Loucy (cell line): ENCODE measurements at regions not wholly inside any gene's neighbourhood (a gene's known extent, or its start where the extent isn't known, plus 50 kb on each side); places are given as distances from the start of the nearest gene placed in this dataset.

Experiments used
- H2AFZ ChIP-seq: fragments of 200-600 bp; sonication (generic); 2 replicates; pipeline ENCODE4 v1.6.0; 2016; ENCODE audit warnings: antibody characterized with exemption, mild to moderate bottlenecking, low read length, moderate library complexity
- H3F3A ChIP-seq: fragments of 200-600 bp; 2 replicates; pipeline ENCODE4 v1.6.0; 2016; ENCODE audit warnings: antibody characterized with exemption, low read depth, mild to moderate bottlenecking
- H3K27me3 ChIP-seq: fragments of 200-600 bp; sonication (generic); 2 replicates; pipeline ENCODE4 v1.6.1; 2014; ENCODE audit warnings: low read length, mild to moderate bottlenecking; ENCODE audit not compliant: insufficient read depth, poor library complexity, severe bottlenecking
- H3K36me3 ChIP-seq: fragments of 200-600 bp; sonication (generic); 2 replicates; pipeline ENCODE4 v1.6.1; 2016; ENCODE audit warnings: low read length; ENCODE audit not compliant: insufficient read depth
- H3K4me1 ChIP-seq: fragments of 200-600 bp; sonication (generic); 2 replicates; pipeline ENCODE4 v1.5.1; 2014; ENCODE audit warnings: low read length, mild to moderate bottlenecking; ENCODE audit not compliant: insufficient read depth, poor library complexity, severe bottlenecking
- H3K4me2 ChIP-seq: fragments of 200-600 bp; sonication (generic); 2 replicates; pipeline ENCODE4 v1.6.0; 2014; ENCODE audit warnings: antibody characterized with exemption, low read length, low read depth, mild to moderate bottlenecking; ENCODE audit not compliant: poor library complexity, severe bottlenecking
- H3K4me3 ChIP-seq: fragments of 200-600 bp; sonication (generic); 2 replicates; pipeline ENCODE4 v1.5.1; 2014; ENCODE audit warnings: low read length, mild to moderate bottlenecking, mixed read lengths; ENCODE audit not compliant: poor library complexity, severe bottlenecking
- H3K79me2 ChIP-seq: fragments of 200-600 bp; sonication (generic); 2 replicates; pipeline ENCODE4 v1.6.1; 2014; ENCODE audit warnings: low read length; ENCODE audit not compliant: insufficient read depth
- H3K9ac ChIP-seq: fragments of 200-600 bp; sonication (generic); 2 replicates; pipeline ENCODE4 v1.6.0; 2014; ENCODE audit warnings: mild to moderate bottlenecking, low read depth, low read length, moderate library complexity; ENCODE audit not compliant: poor library complexity, severe bottlenecking
- H3K9me2 ChIP-seq: fragments of 200-600 bp; sonication (generic); replicated peaks from 2 replicates; pipeline ENCODE4 v1.6.1; 2016; ENCODE audit warnings: low read depth, low read length, mixed read lengths
- H3K9me3 ChIP-seq: fragments of 200-600 bp; sonication (generic); 2 replicates; pipeline ENCODE4 v1.6.1; 2014; ENCODE audit warnings: mild to moderate bottlenecking, antibody characterized with exemption, low read length, low read depth; ENCODE audit not compliant: insufficient read depth
- H4K20me1 ChIP-seq: fragments of 200-600 bp; sonication (generic); 2 replicates; pipeline ENCODE4 v1.6.0; 2014; ENCODE audit warnings: antibody characterized with exemption, low read length, mild to moderate bottlenecking; ENCODE audit not compliant: insufficient read depth, poor library complexity, severe bottlenecking
- EZH2phosphoT487 ChIP-seq: fragments of 200-600 bp; IDR thresholded peaks from 2 replicates; pipeline ENCODE4 v1.6.1; 2018; ENCODE audit warnings: antibody characterized with exemption, mild to moderate bottlenecking, moderate library complexity, borderline replicate concordance
- TF ChIP-seq, protein P1 (sequence below): fragments of 200-600 bp; sonication (generic); conservative IDR thresholded peaks from 2 replicates; pipeline ENCODE4 v1.5.1; 2014; ENCODE audit warnings: mild to moderate bottlenecking, antibody characterized with exemption, low read length

GRCh38 chr7:42624471-42624870 lies 287.4 kb downstream of the C7orf25 start:
- Histone ChIP-seq H3K4me2 (no peak overlapping the region), H3K27me3 (no peaks in the 10 kb centered on the region), H2AFZ (no peak overlapping the region), H3K79me2 (no peaks in the 10 kb centered on the region), H4K20me1 (no peaks in the 10 kb centered on the region), H3K9me3 (no peaks in the 10 kb centered on the region), H3F3A (no peaks in the 10 kb centered on the region), H3K4me3 (no peak overlapping the region), H3K9me2 (no peaks in the 10 kb centered on the region), H3K9ac (no peak overlapping the region), H3K4me1 (no peaks in the 10 kb centered on the region), H3K36me3 (no peaks in the 10 kb centered on the region)
- TF ChIP-seq, protein P1, sequence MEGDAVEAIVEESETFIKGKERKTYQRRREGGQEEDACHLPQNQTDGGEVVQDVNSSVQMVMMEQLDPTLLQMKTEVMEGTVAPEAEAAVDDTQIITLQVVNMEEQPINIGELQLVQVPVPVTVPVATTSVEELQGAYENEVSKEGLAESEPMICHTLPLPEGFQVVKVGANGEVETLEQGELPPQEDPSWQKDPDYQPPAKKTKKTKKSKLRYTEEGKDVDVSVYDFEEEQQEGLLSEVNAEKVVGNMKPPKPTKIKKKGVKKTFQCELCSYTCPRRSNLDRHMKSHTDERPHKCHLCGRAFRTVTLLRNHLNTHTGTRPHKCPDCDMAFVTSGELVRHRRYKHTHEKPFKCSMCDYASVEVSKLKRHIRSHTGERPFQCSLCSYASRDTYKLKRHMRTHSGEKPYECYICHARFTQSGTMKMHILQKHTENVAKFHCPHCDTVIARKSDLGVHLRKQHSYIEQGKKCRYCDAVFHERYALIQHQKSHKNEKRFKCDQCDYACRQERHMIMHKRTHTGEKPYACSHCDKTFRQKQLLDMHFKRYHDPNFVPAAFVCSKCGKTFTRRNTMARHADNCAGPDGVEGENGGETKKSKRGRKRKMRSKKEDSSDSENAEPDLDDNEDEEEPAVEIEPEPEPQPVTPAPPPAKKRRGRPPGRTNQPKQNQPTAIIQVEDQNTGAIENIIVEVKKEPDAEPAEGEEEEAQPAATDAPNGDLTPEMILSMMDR, result no peak
- TF ChIP-seq EZH2phosphoT487, result no peak

DNA sequence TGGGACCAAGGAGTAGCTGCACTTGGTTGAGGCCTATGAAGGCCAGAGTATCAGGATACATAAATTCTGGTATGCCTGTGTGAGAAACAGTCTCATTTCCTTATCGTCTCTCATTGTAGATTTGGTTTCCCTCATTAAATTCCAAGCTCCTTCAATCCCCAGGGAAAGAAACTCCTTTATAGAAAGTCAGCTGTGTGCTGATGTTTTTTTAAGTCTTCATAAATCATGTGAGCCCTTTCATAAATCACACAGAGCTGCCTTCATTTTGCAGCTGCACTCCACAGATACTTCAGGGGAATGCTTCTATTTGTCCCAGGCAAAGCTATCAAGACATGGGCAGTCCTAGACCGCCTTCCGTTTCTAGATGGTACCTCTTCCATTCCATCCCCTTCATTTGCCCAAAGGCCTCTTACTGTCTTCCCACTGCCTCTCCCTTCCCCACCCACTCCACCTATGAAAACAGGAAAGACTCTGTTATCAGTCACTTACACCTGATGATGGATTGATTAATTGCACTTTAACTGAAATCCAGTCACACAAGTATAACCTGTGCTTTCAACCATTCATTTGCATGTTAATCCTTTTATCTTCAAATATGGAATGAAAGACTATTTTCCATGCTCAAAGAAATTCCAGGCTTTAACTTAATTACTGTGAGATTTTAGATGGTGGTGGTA lies 290.2 kb downstream of the C7orf25 start:
- no peak overlapping the region for H3K4me2 ChIP-seq
- H3K27me3 ChIP-seq, result no peaks in the 10 kb centered on the region
- peaks cover 8% of the 10 kb centered on the region for H3K4me1 ChIP-seq
- H4K20me1 ChIP-seq, result no peaks in the 10 kb centered on the region
- no peak overlapping the region for H3K4me3 ChIP-seq
- H3K9me2 ChIP-seq, result no peaks in the 10 kb centered on the region
- no peaks in the 10 kb centered on the region for H3K79me2 ChIP-seq
- no peaks in the 10 kb centered on the region for H3K9me3 ChIP-seq
- TF ChIP-seq EZH2phosphoT487, result no peak
- TF ChIP-seq, protein P1, result no peak
- H3K36me3 ChIP-seq, result no peaks in the 10 kb centered on the region
- H2AFZ ChIP-seq, result no peak overlapping the region
- H3F3A ChIP-seq, result no peaks in the 10 kb centered on the region
- H3K9ac ChIP-seq, result no peak overlapping the region

DNA sequence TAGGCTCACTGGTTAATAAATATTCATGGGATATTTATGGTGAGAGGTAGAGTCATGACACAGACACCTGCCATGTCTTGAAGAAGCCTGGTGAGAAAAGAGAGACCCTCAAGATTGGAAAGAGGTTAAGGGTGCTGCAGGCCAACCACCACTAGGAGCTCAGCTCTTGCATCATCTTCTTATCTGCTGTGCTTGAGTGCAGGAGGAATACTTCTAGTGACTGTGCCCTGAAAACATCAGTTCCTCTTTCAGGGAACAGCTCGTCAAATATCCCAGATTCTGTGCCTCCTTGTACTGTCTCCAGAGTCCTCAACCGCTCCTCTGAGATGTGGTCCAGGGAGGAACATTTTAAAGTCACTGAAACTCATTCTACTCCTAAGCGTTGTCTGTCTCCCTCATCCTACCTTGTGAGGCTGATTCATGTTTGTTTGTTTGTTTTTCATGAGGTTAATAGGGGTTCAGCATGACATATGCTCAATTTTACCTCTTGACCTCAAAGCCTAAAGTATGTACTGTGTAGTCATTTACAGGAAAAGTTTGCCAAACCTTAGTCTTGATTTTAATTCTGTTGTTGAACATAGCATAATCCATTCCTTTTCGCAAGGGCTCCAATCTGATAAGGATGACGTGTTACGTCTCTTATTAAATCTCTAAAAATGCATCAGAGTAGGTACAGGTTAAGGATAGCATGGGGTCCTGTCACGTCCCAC lies 293.1 kb downstream of the C7orf25 start:
- TF ChIP-seq EZH2phosphoT487, result no peak
- TF ChIP-seq, protein P1, result no peak
- Histone ChIP-seq H3K4me1 (peaks cover 8% of the 10 kb centered on the region), H3K36me3 (no peaks in the 10 kb centered on the region), H3K9me2 (no peaks in the 10 kb centered on the region), H2AFZ (no peak overlapping the region), H3K27me3 (no peaks in the 10 kb centered on the region), H3K79me2 (no peaks in the 10 kb centered on the region), H3K9ac (no peak overlapping the region), H3K4me2 (no peak overlapping the region), H4K20me1 (no peaks in the 10 kb centered on the region), H3F3A (no peaks in the 10 kb centered on the region), H3K4me3 (no peak overlapping the region), H3K9me3 (no peaks in the 10 kb centered on the region)
